HG02884 (cell line): ENCODE measurements at regions not wholly inside any gene's neighbourhood (a gene's known extent, or its start where the extent isn't known, plus 50 kb on each side); places are given as distances from the start of the nearest gene placed in this dataset.
"Not testable (repeated sequence)": the region's sequence is repeated elsewhere in the genome, so short reads cannot be mapped to it uniquely, and the experiment has no call there.

ENCODE experiments used
- ATAC-seq: cut with Tn5 transposase; IDR thresholded peaks from one replicate; pipeline ENCODE4 v1.9.1; 2021; ENCODE audit warnings: mild to moderate bottlenecking, moderate library complexity; ENCODE audit not compliant: unreplicated experiment

GRCh38 chr21:22253761-22254160 is 1255.6 kb downstream of the NCAM2 start:
- ATAC-seq: no peak

- no peak for ATAC-seq
Measured at GRCh38 chr21:22258821-22259220, 1260.6 kb downstream of the NCAM2 start.

GRCh38 chr21:22260274-22260673 is 1262.1 kb downstream of the NCAM2 start:
- no peak for ATAC-seq

GRCh38 chr21:22263890-22264289 is 1265.7 kb downstream of the NCAM2 start:
- no peak for ATAC-seq

- no peak for ATAC-seq
Measured at GRCh38 chr21:22277341-22277740, 1279.1 kb downstream of the NCAM2 start.

GRCh38 chr21:22278366-22278765 is 1280.2 kb downstream of the NCAM2 start:
- ATAC-seq: no peak

GRCh38 chr21:22280851-22281250 is 1282.6 kb downstream of the NCAM2 start:
- no peak for ATAC-seq

- no peak for ATAC-seq
Measured at GRCh38 chr21:22288885-22289499, 1290.8 kb downstream of the NCAM2 start.

- no peak for ATAC-seq
Measured at GRCh38 chr21:22292144-22292543, 1293.9 kb downstream of the NCAM2 start.

- ATAC-seq: no peak
Measured at GRCh38 chr21:22297575-22297974, 1299.4 kb downstream of the NCAM2 start.

- ATAC-seq: no peak
Measured at GRCh38 chr21:22311741-22312462, 1313.7 kb downstream of the NCAM2 start.

GRCh38 chr21:22314963-22315362 is 1316.8 kb downstream of the NCAM2 start:
- ATAC-seq: no peak

GRCh38 chr21:22319435-22319834 is 1321.2 kb downstream of the NCAM2 start:
- no peak for ATAC-seq

- no peak for ATAC-seq
Measured at GRCh38 chr21:22342889-22343288, 1344.7 kb downstream of the NCAM2 start.

- no peak for ATAC-seq
Measured at GRCh38 chr21:22343303-22343702, 1345.1 kb downstream of the NCAM2 start.

- no peak for ATAC-seq
Measured at GRCh38 chr21:22343721-22344120, 1345.5 kb downstream of the NCAM2 start.

- no peak for ATAC-seq
Measured at GRCh38 chr21:22345624-22346023, 1347.4 kb downstream of the NCAM2 start.

- no peak for ATAC-seq
Measured at GRCh38 chr21:22346576-22346975, 1348.4 kb downstream of the NCAM2 start.

- ATAC-seq: no peak
Measured at GRCh38 chr21:22351076-22351475, 1352.9 kb downstream of the NCAM2 start.

- ATAC-seq: no peak
Measured at GRCh38 chr21:22352088-22352487, 1353.9 kb downstream of the NCAM2 start.

GRCh38 chr21:22355949-22356348 is 1357.7 kb downstream of the NCAM2 start:
- no peak for ATAC-seq

GRCh38 chr21:22356663-22357062 is 1358.5 kb downstream of the NCAM2 start:
- no peak for ATAC-seq

- ATAC-seq: not testable (repeated sequence)
Measured at GRCh38 chr21:22359599-22359998, 1361.4 kb downstream of the NCAM2 start.
